Fibroblast of lung (primary cell): ENCODE measurements at regions not wholly inside any gene's neighbourhood (a gene's known extent, or its start where the extent isn't known, plus 50 kb on each side); places are given as distances from the start of the nearest gene placed in this dataset.
A peak's percentile ranks its signal among the peaks of the same experiment; 100 is the strongest.

Source experiments
- DNase-seq, 2 donors: peaks; one replicate each; pipeline versions ENCODE4 v3.0.0 to v3.0.0-alpha.2; 2010; ENCODE audit warnings: low read depth in 2 of 2
- H2AFZ ChIP-seq: 2 replicates; pipeline ENCODE4 v1.5.1; 2012; ENCODE audit warnings: low read length, control low read depth, inconsistent platforms
- H3K27ac ChIP-seq: 2 replicates; pipeline ENCODE4 v1.5.1; 2011; ENCODE audit warnings: low read length, control low read depth; ENCODE audit not compliant: insufficient read depth
- H3K27me3 ChIP-seq: 2 replicates; pipeline ENCODE4 v1.5.1; 2011; ENCODE audit warnings: mild to moderate bottlenecking, low read length; ENCODE audit not compliant: control insufficient read depth, insufficient read depth
- H3K36me3 ChIP-seq: 2 replicates; pipeline ENCODE4 v1.5.1; 2011; ENCODE audit warnings: low read length; ENCODE audit not compliant: control insufficient read depth, insufficient read depth
- H3K4me1 ChIP-seq: 2 replicates; pipeline ENCODE4 v1.5.1; 2011; ENCODE audit warnings: low read length; ENCODE audit not compliant: control insufficient read depth, insufficient read depth; ENCODE audit errors: extremely low read depth
- H3K4me2 ChIP-seq: 2 replicates; pipeline ENCODE4 v1.5.1; 2011; ENCODE audit warnings: low read length, control low read depth; ENCODE audit not compliant: insufficient read depth; ENCODE audit errors: extremely low read depth
- H3K4me3 ChIP-seq, 4 experiments: fragments of 200-600 bp in 1 of 4; sonication (generic) in 1 of 4; replicated peaks in 1 of 4; 2 replicates each; pipeline ENCODE4 v1.5.1; 2011 to 2016; ENCODE audit warnings: low read length in 4 of 4, low read depth in 3 of 4, mild to moderate bottlenecking in 3 of 4, control low read depth in 2 of 4, inconsistent platforms in 1 of 4, mixed read lengths in 1 of 4; ENCODE audit not compliant: insufficient read depth in 1 of 4; ENCODE audit errors: control extremely low read depth in 1 of 4
- H3K79me2 ChIP-seq: 2 replicates; pipeline ENCODE4 v1.5.1; 2012; ENCODE audit warnings: mild to moderate bottlenecking, low read length, inconsistent platforms; ENCODE audit not compliant: control insufficient read depth, insufficient read depth
- H3K9ac ChIP-seq: 2 replicates; pipeline ENCODE4 v1.5.1; 2011; ENCODE audit warnings: mild to moderate bottlenecking, low read length, control low read depth; ENCODE audit not compliant: insufficient read depth
- H3K9me3 ChIP-seq: 2 replicates; pipeline ENCODE4 v1.5.1; 2012; ENCODE audit warnings: low read depth, low read length; ENCODE audit not compliant: control insufficient read depth, insufficient read depth
- H4K20me1 ChIP-seq: 2 replicates; pipeline ENCODE4 v1.5.1; 2011; ENCODE audit warnings: low read length; ENCODE audit not compliant: control insufficient read depth, insufficient read depth; ENCODE audit errors: extremely low read depth
- EZH2 ChIP-seq: IDR thresholded peaks from 2 replicates; pipeline ENCODE4 v1.5.1; 2012; ENCODE audit warnings: low read length, control low read depth, mild to moderate bottlenecking; ENCODE audit errors: missing control alignments
- TF ChIP-seq, protein P1 (sequence below), 2 donors: IDR thresholded peaks in 1 of 2; conservative IDR thresholded peaks in 1 of 2; 1 replicate in 1 of 2; 2 replicates in 1 of 2; pipeline ENCODE4 v1.5.1; 2011 to 2012; ENCODE audit warnings: low read length in 2 of 2, control low read depth in 1 of 2, inconsistent platforms in 1 of 2, low read depth in 1 of 2, mild to moderate bottlenecking in 1 of 2

GRCh38 chr2:166812166-166812891, 76.0 kb upstream of the XIRP2 start:
- H3K9ac ChIP-seq = no peak overlapping the region
- no peak overlapping the region for H2AFZ ChIP-seq
- no peaks in the 10 kb centered on the region for H3K79me2 ChIP-seq
- H3K36me3 ChIP-seq = no peaks in the 10 kb centered on the region
- no peak overlapping the region for H3K27ac ChIP-seq
- TF ChIP-seq EZH2 = no peak
- TF ChIP-seq, protein P1, sequence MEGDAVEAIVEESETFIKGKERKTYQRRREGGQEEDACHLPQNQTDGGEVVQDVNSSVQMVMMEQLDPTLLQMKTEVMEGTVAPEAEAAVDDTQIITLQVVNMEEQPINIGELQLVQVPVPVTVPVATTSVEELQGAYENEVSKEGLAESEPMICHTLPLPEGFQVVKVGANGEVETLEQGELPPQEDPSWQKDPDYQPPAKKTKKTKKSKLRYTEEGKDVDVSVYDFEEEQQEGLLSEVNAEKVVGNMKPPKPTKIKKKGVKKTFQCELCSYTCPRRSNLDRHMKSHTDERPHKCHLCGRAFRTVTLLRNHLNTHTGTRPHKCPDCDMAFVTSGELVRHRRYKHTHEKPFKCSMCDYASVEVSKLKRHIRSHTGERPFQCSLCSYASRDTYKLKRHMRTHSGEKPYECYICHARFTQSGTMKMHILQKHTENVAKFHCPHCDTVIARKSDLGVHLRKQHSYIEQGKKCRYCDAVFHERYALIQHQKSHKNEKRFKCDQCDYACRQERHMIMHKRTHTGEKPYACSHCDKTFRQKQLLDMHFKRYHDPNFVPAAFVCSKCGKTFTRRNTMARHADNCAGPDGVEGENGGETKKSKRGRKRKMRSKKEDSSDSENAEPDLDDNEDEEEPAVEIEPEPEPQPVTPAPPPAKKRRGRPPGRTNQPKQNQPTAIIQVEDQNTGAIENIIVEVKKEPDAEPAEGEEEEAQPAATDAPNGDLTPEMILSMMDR (conservative IDR thresholded peaks at IDR 0.05 in 1 of 2, IDR thresholded peaks at IDR 0.05 in 1 of 2; ENCODE audit: low read depth in 1 of 2, low read length in 2 of 2) = no peak
- no peaks in the 10 kb centered on the region for H3K27me3 ChIP-seq
- H4K20me1 ChIP-seq = no peaks in the 10 kb centered on the region
- H3K9me3 ChIP-seq = no peaks in the 10 kb centered on the region
- no peak overlapping the region for H3K4me2 ChIP-seq
- no peak for DNase-seq
- H3K4me1 ChIP-seq = no peaks in the 10 kb centered on the region
- H3K4me3 ChIP-seq = no peak overlapping the region

GRCh38 chr2:166805753-166806152, 82.5 kb upstream of the XIRP2 start:
- H3K4me2 ChIP-seq = no peak overlapping the region
- no peak overlapping the region for H3K4me3 ChIP-seq
- H2AFZ ChIP-seq = no peak overlapping the region
- no peaks in the 10 kb centered on the region for H3K4me1 ChIP-seq
- TF ChIP-seq, protein P1 (conservative IDR thresholded peaks at IDR 0.05 in 1 of 2, IDR thresholded peaks at IDR 0.05 in 1 of 2; ENCODE audit: low read depth in 1 of 2, low read length in 2 of 2) = no peak
- TF ChIP-seq EZH2 = no peak
- H3K36me3 ChIP-seq = no peaks in the 10 kb centered on the region
- no peak overlapping the region for H3K27ac ChIP-seq
- H3K9me3 ChIP-seq = no peaks in the 10 kb centered on the region
- DNase-seq = no peak
- no peaks in the 10 kb centered on the region for H3K79me2 ChIP-seq
- H3K9ac ChIP-seq = no peak overlapping the region
- H3K27me3 ChIP-seq = no peaks in the 10 kb centered on the region
- no peaks in the 10 kb centered on the region for H4K20me1 ChIP-seq

GRCh38 chr2:166803373-166804000, 84.8 kb upstream of the XIRP2 start:
- Histone ChIP-seq H4K20me1 (no peaks in the 10 kb centered on the region), H3K4me3 (no peak overlapping the region), H3K27ac (no peak overlapping the region), H3K36me3 (no peaks in the 10 kb centered on the region), H3K79me2 (no peaks in the 10 kb centered on the region), H3K9me3 (no peaks in the 10 kb centered on the region), H3K9ac (no peak overlapping the region), H3K4me2 (no peak overlapping the region), H2AFZ (peak overlapping the region; percentile 66), H3K27me3 (no peaks in the 10 kb centered on the region), H3K4me1 (no peaks in the 10 kb centered on the region)
- TF ChIP-seq, protein P1 (conservative IDR thresholded peaks at IDR 0.05 in 1 of 2, IDR thresholded peaks at IDR 0.05 in 1 of 2; ENCODE audit: low read depth in 1 of 2, low read length in 2 of 2) = no peak
- no peak for TF ChIP-seq EZH2
- DNase-seq = peak in 1 of 2 donors; percentile 64
